ENCODE measurements at regions not wholly inside any gene's neighbourhood (a gene's known extent, or its start where the extent isn't known, plus 50 kb on each side); places are given as distances from the start of the nearest gene placed in this dataset.
"Not testable (repeated sequence)": the region's sequence is repeated elsewhere in the genome, so short reads cannot be mapped to it uniquely, and the experiment has no call there.

- Histone ChIP-seq H3K36me3 (no peaks in the 10 kb centered on the region), H3K27ac (no peak overlapping the region), H3K9me3 (no peaks in the 10 kb centered on the region), H3K27me3 (no peaks in the 10 kb centered on the region), H3K4me1 (no peaks in the 10 kb centered on the region), H3K4me3 (replicated peaks in 1 of 3) (no peak overlapping the region)
- intact Hi-C loops (cut with DNase I) = no loop called here
- 64 to 76% methylated on average over 2 of the region's 2 CpGs for WGBS, 2 donors
- DNase-seq = no peak
- TF ChIP-seq, protein P1, sequence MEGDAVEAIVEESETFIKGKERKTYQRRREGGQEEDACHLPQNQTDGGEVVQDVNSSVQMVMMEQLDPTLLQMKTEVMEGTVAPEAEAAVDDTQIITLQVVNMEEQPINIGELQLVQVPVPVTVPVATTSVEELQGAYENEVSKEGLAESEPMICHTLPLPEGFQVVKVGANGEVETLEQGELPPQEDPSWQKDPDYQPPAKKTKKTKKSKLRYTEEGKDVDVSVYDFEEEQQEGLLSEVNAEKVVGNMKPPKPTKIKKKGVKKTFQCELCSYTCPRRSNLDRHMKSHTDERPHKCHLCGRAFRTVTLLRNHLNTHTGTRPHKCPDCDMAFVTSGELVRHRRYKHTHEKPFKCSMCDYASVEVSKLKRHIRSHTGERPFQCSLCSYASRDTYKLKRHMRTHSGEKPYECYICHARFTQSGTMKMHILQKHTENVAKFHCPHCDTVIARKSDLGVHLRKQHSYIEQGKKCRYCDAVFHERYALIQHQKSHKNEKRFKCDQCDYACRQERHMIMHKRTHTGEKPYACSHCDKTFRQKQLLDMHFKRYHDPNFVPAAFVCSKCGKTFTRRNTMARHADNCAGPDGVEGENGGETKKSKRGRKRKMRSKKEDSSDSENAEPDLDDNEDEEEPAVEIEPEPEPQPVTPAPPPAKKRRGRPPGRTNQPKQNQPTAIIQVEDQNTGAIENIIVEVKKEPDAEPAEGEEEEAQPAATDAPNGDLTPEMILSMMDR (IDR thresholded peaks at IDR 0.05) = no peak
- TF ChIP-seq POLR2A (IDR thresholded peaks at IDR 0.05) = no peak
Measured at GRCh38 chr9:31554941-31555340, 829.5 kb upstream of the ACO1 start.

DNA sequence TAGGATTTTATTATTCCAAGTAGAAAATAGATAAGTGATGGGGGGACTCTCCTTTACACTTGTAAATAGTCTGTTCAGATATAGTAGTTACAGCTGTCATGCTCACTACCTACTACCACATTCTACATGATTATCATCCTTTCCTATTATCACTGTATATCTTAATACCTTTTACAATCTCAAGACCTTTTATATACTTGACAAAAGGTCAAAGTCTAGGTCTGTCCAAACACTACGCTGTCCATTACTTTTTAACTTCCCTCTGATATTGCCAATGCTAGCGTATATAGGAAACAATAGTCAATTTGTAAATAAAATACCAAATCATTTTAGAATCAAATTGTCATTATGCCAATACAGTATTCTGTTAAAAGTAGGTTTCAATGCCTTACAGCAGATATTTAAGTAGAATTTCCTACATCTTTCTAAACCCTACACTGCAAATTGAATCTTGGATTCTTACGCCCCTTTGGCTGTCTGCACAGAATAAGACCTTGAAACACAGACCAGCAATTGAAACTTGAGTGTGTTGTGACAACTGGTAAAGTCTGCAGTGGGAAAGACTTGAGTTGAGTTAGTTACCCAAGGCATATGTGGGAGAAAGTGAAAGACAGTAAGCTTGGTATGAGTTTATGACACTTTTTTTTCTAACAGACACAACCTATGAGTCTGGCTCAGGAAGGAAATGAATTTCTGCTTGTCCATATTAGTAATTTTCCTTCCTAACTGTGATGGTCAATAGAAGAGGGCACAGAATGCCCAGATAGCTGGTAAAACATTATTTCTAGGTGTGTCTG is 827.6 kb upstream of the ACO1 start:
- H3K36me3 ChIP-seq = no peaks in the 10 kb centered on the region
- H3K4me1 ChIP-seq = no peaks in the 10 kb centered on the region
- intact Hi-C loops (cut with DNase I) = no loop called here
- H3K27ac ChIP-seq = no peak overlapping the region
- no peaks in the 10 kb centered on the region for H3K27me3 ChIP-seq
- H3K4me3 ChIP-seq (replicated peaks in 1 of 3) = no peak overlapping the region
- TF ChIP-seq, protein P1 (IDR thresholded peaks at IDR 0.05) = no peak
- TF ChIP-seq POLR2A (IDR thresholded peaks at IDR 0.05) = no peak
- WGBS, 2 donors = 95 to 97% methylated on average over 3 of the region's 3 CpGs
- DNase-seq = no peak
- H3K9me3 ChIP-seq = no peaks in the 10 kb centered on the region

DNA sequence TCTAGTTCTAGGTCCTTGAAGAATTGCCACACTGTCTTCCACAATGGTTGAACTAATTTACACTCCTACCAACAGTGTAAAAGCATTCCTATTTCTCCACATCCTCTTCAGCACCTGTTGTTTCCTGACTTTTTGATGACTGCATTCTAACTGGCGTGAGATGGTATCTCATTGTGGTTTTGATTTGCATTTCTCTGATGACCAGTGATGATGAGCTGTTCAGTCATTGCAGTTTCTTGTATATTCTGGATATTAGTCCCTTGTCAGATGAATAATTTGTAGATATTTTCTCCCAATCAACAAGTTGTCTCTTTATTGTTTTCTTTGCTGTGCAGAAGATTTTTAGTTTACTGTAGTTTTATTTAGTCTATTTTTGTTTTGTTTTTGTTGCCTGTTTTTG is 812.3 kb upstream of the ACO1 start:
- H3K9me3 ChIP-seq; H3K4me3 ChIP-seq (replicated peaks in 1 of 3); intact Hi-C loops (cut with DNase I); H3K36me3 ChIP-seq; H3K4me1 ChIP-seq; H3K27me3 ChIP-seq; DNase-seq; H3K27ac ChIP-seq: not testable (repeated sequence)
- 90 to 91% methylated on average over 1 of the region's 1 CpG for WGBS, 2 donors

GRCh38 chr9:31573561-31573960 is 810.9 kb upstream of the ACO1 start:
- TF ChIP-seq, protein P1 (IDR thresholded peaks at IDR 0.05) = no peak
- no peak for TF ChIP-seq POLR2A (IDR thresholded peaks at IDR 0.05)
- intact Hi-C loops (cut with DNase I) = no loop called here
- Histone ChIP-seq H3K36me3 (no peaks in the 10 kb centered on the region), H3K4me1 (no peaks in the 10 kb centered on the region), H3K4me3 (replicated peaks in 1 of 3) (no peak overlapping the region), H3K27ac (no peak overlapping the region), H3K9me3 (no peaks in the 10 kb centered on the region), H3K27me3 (no peaks in the 10 kb centered on the region)
- no peak for DNase-seq
- WGBS, 2 donors = 93 to 98% methylated on average over 2 of the region's 2 CpGs

DNA sequence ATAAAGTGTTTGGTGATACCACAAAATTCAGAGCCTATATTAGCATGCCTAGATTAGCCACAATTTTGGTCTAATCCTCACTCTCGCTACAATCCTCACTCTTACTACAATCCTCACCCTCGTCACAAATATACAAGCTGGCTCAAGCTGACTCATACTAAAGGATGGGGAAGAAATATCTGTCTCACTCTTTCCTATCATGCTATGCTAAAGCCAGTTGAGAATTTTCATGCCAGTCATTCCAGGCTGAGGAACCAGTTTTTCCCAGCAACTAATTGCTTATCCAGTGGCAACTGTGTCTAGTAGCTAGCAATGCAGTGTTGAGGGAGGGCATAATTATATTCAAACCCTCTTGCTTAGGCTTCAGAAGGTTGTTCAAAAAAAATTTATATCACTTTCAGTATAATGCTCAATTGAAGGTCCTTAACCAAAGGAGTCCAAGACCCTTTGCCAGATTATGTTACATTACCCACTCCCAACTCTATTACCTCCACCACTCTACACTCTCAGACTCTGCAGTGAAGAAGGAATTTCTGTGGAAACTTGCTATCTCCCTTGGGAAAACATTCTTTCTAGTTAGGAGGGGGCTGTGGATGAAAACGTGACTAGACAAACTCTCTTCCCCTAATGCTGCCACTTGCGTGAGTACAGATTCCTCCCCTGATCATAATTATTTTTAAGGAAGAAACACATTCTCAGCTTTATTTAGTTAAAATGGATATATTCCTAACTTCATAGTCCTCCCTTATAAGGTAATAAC is 810.3 kb upstream of the ACO1 start:
- H3K9me3 ChIP-seq = no peaks in the 10 kb centered on the region
- no peaks in the 10 kb centered on the region for H3K4me1 ChIP-seq
- H3K36me3 ChIP-seq = no peaks in the 10 kb centered on the region
- no peaks in the 10 kb centered on the region for H3K27me3 ChIP-seq
- DNase-seq = no peak
- TF ChIP-seq, protein P1 (IDR thresholded peaks at IDR 0.05) = no peak
- TF ChIP-seq POLR2A (IDR thresholded peaks at IDR 0.05) = no peak
- no peak overlapping the region for H3K27ac ChIP-seq
- no peak overlapping the region for H3K4me3 ChIP-seq (replicated peaks in 1 of 3)
- intact Hi-C loops (cut with DNase I) = no loop called here
- WGBS, 2 donors = 70 to 73% methylated on average over 4 of the region's 4 CpGs

Measured in thyroid gland (tissue), 4 donors.